Myocyte (in vitro differentiated cells): ENCODE measurements at regions not wholly inside any gene's neighbourhood (a gene's known extent, or its start where the extent isn't known, plus 50 kb on each side); places are given as distances from the start of the nearest gene placed in this dataset.

ENCODE experiments used
- DNase-seq: peaks from one replicate; pipeline ENCODE4 v3.0.0-alpha.2; 2012; ENCODE audit warnings: low read depth

DNA sequence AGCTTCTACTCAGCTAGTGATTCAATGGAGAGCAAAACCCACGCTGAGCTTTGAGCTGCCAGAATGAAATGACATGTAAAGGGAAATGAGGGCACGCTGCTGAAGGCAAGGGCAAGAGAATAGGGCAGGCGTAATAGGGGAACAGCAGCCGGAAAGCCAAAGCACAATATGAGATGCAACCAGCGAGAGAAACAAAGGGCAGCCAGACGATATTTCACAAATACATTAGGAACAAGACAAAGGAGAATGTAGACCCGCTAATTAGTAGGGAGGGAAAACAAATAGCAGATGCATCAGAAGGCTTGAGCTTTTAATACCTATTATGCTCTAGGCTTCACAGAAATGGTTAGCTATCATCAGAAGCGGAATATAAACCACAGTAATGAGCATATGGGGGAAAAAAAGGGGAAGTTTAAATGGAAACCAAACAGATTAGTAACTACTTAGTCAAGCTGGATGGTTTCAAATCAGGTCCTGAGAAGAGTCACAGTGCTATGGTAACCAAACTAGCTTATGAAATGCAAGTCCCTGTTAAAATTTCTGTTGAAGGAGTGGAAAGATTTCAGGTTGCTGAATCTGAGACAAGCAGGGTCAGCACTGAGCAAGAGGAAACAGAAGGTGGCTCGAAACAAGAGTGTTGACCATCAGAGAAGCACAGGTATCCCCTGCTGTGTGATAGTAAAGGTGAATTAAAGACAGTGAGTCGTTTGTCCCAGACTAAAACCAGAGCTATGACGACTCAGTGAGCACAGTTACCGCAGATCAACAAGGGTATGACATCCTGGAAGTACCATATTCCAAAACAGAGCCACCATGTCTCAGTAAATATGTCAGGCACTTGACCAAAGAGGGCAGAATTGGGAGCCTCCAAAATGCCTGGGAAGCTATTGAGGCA, 496.9 kb upstream of the CELF2 start:
- DNase-seq, result no peak

DNA sequence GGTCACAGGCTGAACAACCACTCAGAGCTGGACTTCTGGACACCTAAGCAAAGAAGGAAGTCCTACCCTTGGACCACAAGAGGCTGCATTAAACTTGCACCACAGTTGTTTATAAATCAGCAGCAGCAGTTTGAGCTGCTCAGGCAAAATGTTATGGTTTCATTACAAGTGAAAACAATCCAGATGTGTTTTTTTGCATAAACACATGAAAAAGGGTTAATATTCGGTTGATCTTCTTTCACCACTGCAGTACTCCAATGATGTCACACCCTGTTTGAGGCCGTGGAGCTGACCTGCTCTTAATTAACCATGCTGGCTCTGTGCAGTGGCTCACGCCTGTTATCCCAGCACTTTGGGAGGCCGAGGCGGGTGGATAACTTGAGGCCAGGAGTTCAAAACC, 490.8 kb upstream of the CELF2 start:
- no peak for DNase-seq

DNA sequence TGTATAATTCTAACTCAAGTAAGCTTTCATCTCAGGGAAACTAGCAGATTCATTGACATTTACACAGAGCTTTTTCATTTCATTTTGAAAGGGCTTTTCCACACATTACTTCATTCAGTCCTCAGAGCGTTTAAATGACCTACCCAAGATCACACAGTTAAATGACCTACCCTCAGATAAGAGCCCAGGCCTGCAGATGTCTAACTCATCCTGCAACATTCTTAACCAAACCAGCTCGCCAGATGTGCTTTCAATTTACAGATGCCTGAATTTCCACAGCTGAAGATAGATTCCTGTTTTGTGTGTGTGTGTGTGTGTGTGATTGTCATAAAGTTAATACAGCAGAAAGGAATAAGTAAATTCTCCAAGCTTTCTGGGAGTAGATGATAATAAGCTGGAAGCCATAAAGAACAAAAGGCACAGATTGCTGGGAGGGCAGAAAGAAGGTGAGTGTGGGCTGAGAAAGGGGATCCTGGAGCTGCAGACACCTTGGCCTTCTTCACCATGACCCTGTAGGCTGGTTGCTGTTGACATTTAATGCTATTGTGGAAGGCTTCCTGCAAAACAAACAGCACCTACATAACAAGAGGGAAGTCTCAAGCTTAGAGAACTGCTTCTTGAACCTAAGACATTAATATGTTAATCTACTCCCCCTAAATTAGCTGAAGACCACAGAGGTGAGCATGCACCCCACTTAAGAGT, 489.7 kb upstream of the CELF2 start:
- DNase-seq, result no peak

DNA sequence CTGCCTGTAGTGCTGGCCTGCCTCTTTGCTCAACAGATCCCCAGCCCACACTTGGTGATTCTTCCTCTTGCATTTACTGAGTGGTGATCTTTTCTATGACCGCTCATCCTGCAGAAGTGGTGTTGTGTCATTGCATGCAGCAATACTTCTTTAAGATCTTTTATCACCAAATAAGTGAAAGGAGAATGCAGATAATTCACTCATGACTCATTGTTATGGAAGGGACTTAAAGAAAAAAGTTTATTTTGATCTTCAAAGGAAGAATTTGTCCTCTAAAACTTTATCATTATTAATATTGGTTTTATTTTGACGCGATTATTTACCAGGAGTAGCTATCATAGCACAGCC, 489.1 kb upstream of the CELF2 start:
- no peak for DNase-seq

DNA sequence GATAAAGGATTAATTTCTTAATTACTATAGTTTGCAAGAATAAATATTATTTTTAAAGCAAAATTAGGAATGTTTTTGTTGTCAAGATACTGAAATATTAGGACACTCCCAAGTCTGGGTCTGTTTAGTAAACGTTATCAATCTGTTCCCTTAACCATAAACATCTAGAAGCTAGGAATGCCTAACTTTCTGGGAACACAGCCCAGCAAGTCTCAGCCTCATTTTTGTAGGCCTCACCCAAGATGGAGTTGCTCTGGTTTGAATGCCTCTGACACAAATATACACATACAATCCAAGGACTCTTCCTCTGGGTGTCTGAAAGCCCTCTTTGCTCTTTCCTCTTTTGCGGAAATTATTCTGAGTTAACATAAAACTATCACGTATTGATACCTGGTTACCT, 487.4 kb upstream of the CELF2 start:
- no peak for DNase-seq

DNA sequence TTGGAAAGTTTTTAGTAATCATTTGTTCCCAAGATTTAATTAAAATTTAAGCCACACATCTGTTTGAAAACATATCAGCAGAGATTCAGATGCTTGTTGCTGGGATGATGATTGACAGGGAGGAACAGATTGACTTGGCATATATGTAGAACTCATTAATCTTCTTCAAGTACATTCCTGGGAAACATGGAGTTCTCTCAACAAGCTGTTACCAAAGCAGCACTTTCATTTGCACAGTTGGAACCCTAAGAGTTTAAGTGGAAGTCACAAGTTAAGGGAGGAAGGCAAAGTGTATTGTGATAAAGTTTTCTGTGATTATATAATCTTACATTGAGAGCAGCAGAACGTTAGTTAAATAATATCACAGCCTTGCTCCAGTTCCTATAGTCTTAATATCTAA, 485.4 kb upstream of the CELF2 start:
- no peak for DNase-seq

DNA sequence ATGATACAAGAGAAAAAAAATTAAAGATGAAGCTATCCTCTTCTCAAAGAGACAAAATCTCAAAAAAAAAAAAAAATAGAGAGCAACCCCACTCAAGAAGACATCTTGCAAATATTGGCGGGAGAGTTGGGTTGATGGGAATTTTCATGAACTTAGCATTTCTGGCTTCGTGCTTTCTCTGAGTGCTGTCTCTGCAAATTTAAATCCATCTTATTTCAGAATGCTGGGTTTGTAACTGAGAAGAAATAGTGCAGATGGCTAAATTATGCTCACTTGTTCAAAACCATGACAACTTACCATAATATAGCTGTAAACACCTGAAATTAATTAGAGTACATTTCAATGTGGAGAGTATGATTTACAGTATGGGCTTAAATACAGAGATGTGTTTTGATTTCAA, 484.8 kb upstream of the CELF2 start:
- no peak for DNase-seq

DNA sequence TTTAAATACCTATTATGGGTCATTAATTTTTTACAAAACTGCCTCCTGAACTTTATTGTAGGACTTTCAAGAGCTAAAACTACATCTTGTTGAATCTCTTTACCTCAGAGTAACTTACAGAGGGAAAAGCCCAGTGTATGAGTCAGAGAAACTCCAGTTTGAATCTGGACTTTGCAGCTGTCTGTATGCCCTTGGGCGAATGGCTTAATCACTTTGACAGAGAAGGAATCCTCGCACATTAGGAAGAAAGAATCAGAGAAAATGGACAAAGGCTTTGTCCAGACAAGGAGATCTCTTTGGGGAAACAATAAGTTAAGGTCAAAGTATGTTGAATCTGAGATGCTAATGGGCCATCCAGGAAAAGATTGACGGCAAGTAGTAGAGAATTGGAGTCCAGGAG, 484.2 kb upstream of the CELF2 start:
- peak; percentile 61 for DNase-seq

DNA sequence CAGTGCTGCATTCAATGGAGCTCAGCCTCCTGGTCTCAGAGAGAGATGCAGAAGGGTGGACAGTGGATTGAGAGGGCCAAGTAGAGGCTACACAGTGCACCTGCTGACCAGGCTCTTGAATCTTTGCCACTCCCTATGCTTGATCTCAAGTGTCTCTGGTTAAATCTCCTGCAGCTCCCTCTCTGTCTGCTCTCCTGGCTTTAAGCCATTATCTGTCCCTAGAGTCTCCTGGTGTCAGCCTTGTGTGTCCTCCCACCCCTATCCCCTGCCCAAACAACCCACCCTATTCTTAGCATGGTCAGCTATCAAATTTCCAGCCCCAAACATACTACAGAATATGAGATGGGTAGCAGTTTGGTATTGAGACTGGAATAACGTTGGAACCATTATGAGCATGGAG, 479.3 kb upstream of the CELF2 start:
- DNase-seq, result no peak

DNA sequence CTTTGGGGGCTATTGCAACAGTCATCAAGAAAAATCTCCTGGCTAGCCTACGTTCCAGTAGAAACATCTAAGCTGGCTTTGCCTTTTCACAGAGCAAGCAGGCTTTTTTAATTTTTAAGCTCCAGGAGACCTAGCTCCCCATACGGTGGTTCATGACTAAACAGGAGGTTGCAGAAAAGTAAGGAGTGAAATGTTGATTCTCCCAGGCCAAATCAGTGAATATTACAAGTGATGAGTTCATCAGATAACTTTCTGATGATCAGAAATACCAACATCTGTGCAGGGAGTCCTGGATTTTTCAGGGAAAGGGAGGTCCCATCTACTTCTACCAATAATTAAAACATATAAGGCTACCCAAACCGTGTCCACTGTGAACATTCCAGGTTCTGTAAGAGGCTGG, 477.3 kb upstream of the CELF2 start:
- DNase-seq, result no peak

DNA sequence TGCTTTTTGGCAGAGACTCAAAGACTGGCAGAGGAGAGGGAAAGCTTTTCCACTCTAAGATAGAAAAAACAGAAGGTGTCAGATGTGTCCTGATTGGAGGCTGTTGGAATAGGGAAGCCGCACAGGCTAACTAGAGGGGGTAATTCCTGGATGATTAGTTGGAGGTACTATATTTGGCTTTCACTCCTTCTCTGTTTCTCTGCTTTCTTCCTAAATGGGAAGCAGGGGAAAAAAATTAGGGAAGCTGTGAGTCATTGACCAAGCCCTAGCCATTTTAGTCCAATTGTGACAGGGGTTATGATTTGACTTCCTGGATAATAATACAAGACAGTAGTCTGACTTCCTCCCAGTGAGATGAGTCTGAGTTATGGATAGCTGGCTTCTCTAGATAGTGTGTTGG, 475.2 kb upstream of the CELF2 start:
- DNase-seq, result peak; percentile 27

DNA sequence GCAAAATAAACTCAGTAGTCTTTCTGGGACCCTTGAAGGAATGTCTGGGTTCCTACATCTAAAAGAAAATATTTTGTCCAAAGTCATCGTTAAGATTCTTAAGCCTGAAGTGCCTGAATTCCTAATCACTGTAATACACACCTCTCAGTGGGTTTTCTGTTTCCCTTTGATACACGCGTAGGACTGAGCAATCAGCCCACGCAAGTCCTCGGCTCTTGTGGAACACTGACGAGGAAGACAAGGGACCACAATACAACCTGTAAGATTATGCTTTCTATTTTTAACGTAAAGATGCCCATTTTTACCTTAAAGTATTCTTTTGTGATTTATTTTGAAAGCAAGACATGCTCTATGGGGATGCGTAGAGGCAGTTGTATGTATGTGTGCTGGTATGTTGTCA, 472.8 kb upstream of the CELF2 start:
- no peak for DNase-seq

DNA sequence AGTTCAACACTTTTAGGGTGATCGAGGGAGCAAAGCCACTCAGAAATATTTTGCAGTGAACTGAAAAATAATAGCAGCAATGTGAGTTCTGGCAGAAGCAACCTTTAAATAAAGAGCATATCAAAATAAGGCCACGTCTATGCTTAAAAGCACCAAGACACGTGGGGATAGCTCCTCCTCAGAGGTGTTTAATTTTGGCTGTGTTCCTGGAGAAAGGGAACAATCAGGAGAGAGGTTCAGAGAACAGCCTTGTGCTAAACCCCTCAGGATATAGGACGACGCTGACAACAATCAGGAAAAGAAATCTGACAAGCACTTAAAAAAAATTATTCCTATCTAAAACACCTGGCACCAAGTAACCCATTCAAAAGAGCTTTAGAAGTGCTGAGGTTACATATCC, 471.9 kb upstream of the CELF2 start:
- no peak for DNase-seq

DNA sequence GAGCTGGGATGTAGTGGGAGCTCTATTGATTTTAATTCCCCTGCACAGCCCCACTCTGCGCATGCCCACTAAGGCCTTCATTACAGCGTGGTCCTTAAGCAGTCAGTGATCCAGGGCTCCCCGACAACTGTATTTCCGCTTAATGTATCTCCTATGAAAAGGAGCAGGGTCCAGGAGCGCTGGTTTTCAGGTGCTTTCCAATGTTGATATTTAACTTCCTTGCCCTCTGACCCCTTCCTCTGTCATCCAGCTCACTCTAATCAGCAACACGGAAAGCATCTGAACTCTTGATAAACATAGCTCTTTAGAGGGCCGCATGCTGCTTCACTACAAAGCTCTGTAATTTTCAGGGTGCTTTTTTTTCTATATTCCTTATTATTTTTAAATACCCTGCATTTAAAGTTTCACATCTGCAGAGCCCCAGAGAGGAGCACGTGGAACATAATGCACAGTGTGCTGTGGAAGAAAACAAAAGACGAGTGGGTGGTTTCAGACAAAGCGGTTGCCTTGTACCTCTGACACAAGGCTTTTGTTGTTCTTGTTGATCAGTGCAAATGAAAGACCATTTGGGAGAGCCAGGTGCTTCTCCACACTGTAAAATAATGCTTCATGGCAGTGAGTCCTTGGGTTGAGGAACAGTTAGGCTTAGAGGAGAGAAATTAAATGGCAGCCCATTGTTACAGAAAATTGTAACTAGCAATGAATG, 465.9 kb upstream of the CELF2 start:
- no peak for DNase-seq

DNA sequence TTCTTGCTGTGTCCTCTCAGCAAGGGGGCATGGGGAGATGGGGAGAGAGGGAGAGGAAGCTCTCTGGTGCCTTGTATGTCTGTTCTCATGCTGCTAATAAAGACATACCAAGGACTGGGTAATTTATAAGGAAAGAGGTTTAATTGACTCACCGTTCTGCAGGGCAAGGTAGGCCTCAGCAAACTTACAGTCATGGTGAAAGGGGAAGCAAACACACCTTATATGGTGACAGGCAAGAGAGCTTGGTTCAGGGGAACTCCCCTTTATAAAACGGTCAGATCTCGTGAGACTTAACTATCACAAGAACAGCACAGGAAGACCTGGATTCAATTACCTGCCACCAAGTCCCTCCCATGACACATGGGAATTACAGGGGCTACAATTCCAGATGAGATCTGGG, 464.7 kb upstream of the CELF2 start:
- DNase-seq, result no peak

DNA sequence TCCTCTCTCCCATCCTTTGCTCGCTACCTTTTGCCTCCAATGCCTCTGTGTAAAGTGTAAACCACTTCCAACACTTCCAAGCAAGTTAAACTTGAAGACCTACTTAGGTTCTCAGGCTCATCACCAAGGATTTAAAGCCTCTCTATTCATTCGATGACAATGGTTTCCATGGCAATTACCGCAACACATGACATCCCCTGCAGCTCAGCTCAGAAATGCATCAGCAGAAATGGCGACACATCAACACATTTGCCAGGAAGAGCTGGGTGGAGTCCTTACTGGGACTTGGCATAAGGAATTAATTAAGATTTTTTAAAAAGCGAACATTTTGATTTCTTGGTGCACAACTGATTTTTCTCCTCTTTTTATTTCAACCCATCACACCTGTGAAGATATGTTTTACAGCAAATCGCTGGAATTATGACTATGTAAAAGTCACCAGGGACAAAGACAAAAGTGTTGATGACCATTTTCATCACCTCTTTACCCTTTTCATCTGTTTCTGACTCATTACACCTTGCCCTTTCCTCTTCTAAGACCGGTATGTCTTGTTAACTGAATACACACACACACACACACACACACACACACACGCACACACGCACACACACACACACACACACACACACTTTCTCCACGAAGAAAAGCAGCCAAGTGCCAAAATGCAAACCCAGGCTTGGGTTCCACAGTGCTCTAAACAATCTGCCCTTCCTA, 453.4 kb upstream of the CELF2 start:
- no peak for DNase-seq

DNA sequence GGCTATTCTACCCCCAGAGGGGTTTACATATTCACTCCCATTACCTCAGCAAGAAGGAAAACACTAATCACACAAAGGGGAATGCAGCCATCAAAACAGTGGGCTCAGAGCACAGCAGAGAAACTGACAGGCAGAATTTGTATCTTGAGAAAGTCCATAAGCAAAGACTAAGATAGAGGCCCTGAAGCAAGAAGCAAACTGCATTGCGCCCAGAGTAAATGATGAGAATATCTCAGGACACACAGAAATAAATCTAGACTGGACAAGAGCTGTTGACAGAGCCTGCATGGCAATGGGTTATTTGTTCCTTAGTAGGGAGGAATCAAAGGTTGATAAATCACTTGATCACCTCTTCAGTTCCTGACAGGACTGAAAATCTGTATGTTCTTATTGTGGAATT, 440.7 kb upstream of the CELF2 start:
- DNase-seq, result no peak

DNA sequence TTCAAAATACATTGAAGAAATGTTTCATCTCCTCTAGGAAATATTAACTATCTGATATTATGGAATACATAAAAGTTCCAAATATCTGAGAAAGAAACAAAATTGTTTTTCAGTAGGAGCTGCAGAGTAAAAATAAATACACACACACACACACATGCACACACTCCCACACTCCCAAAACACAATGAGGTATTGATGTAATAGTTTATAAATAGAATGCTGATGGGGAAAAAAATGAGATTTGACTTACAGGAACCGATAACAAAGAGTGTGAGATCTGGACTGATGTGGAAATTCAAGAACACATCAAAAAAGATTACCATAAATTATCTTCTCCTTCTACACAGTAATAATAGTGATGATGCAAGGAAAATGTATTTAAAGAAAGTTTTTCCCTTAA, 438.0 kb upstream of the CELF2 start:
- DNase-seq, result no peak

DNA sequence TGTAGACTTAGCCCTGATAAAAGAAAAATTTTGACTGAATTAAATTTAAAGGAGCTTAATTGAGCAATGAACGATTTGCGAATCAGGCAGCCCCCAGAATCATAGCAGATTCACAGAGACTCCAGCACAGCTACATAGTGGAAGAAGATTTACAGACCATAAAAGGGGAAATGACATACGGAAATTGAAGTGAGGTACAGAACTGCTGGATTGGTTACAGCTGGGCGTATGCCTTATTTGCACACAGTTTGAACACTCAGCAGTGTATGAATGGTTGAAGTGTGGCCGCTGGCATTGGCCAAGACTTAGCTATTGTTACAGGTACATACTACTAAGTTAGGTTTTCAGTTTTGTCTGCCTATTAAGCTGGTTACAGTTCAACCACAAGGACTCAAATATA, 433.5 kb upstream of the CELF2 start:
- DNase-seq, result no peak

DNA sequence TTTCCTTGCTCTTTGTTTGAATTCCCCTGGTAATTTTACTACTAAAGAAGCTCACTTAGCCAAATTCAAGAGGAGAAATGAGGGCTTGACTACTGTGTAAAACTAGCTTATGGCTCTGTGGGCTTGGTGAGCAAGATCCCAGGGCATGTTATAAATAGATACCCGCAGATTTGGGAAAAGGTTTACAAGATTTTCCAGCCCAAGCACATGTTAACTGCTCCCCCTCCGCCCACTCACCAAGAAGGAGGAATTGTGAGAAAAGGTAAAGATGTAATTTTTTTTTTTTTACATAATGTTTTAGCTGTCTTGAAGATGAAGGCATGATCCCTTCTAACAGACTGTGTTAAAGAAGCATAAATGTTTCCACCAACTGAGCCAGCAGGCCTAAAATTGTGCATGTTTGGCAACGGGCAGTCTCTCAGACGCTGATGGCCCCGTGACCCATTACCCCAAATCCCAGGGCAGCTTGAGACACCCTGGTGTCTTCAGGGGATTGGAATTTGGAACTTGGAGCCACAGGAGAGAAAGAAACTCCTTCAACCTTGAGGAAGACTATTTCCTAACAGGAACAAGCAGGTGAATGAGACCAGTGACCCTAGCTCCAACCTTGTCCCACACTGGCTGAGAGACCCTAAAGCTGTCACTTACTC, 429.8 kb upstream of the CELF2 start:
- no peak for DNase-seq
